BLaER1 treated with 17β-estradiol and CSF1 and Interleukin-3, amounts not matched to agents 10 nM and 100 nM (cell line): ENCODE measurements at regions not wholly inside any gene's neighbourhood (a gene's known extent, or its start where the extent isn't known, plus 50 kb on each side); places are given as distances from the start of the nearest gene placed in this dataset.

Source experiments
- H3K27ac ChIP-seq, 11 experiments: shearing (Covaris generic); formaldehyde crosslinking; 2 replicates each; pipeline ENCODE4 v1.8.1; 2022
- H3K27me3 ChIP-seq, 11 experiments: shearing (Covaris generic); formaldehyde crosslinking; 2 replicates each; pipeline ENCODE4 v1.8.1; 2022
- H3K36me3 ChIP-seq, 11 experiments: shearing (Covaris generic); formaldehyde crosslinking; 2 replicates each; pipeline ENCODE4 v1.8.1; 2022
- H3K4me1 ChIP-seq, 10 experiments: shearing (Covaris generic); formaldehyde crosslinking; 2 replicates each; pipeline ENCODE4 v1.8.1; 2022
- H3K4me2 ChIP-seq, 11 experiments: shearing (Covaris generic); formaldehyde crosslinking; 2 replicates each; pipeline ENCODE4 v1.8.1; 2022
- H3K4me3 ChIP-seq, 10 experiments: shearing (Covaris generic); formaldehyde crosslinking; 2 replicates each; pipeline ENCODE4 v1.8.1; 2022
- H3K9ac ChIP-seq, 11 experiments: shearing (Covaris generic); formaldehyde crosslinking; 2 replicates each; pipeline ENCODE4 v1.8.1; 2022
- H3K9me3 ChIP-seq, 11 experiments: shearing (Covaris generic); formaldehyde crosslinking; replicated peaks in 1 of 11; 2 replicates each; pipeline ENCODE4 v1.8.1; 2022
- H4K20me1 ChIP-seq, 11 experiments: shearing (Covaris generic); formaldehyde crosslinking; 2 replicates each; pipeline ENCODE4 v1.8.1; 2022
- Cebpa-rat ChIP-seq, 11 experiments: shearing (Covaris generic); IDR thresholded peaks; 2 replicates each; pipeline ENCODE4 v1.8.1; 2022

- Histone ChIP-seq H3K4me3 (no peak overlapping the region), H3K27me3 (no peaks in the 10 kb centered on the region), H3K4me1 (peaks cover 0 to 12% (median 7%) of the 10 kb centered on the region in 10 experiments; a peak in 10 of 20 replicates), H3K27ac (no peak overlapping the region), H3K9ac (no peak overlapping the region), H4K20me1 (no peaks in the 10 kb centered on the region), H3K9me3 (peaks cover 0 to 11% (median 0%) of the 10 kb centered on the region in 11 experiments; a peak in 2 of 22 replicates), H3K4me2 (no peak overlapping the region), H3K36me3 (peaks cover 0 to 57% (median 4%) of the 10 kb centered on the region in 11 experiments; a peak in 7 of 22 replicates)
- TF ChIP-seq Cebpa-rat (IDR thresholded peaks at IDR 0.05), result no peak
These were observed 286.7 kb downstream of the PRL start for GRCh38 chr6:22010102-22010501.

GRCh38 chr6:22015216-22015615 is 281.6 kb downstream of the PRL start:
- Histone ChIP-seq H3K9me3 (peaks cover 0 to 5% (median 0%) of the 10 kb centered on the region in 11 experiments; a peak in 1 of 22 replicates), H4K20me1 (no peaks in the 10 kb centered on the region), H3K4me1 (peaks cover 7 to 15% (median 11%) of the 10 kb centered on the region in 10 experiments; a peak in 19 of 20 replicates), H3K4me3 (no peak overlapping the region), H3K27ac (no peak overlapping the region), H3K9ac (no peak overlapping the region), H3K27me3 (no peaks in the 10 kb centered on the region), H3K36me3 (peaks cover 0 to 45% (median 6%) of the 10 kb centered on the region in 11 experiments; a peak in 10 of 22 replicates), H3K4me2 (no peak overlapping the region)
- no peak for TF ChIP-seq Cebpa-rat (IDR thresholded peaks at IDR 0.05)

GRCh38 chr6:22015944-22016343 is 280.9 kb downstream of the PRL start:
- H3K9me3 ChIP-seq, result peaks cover 0 to 5% (median 0%) of the 10 kb centered on the region in 11 experiments; a peak in 3 of 22 replicates
- no peaks in the 10 kb centered on the region for H3K27me3 ChIP-seq
- H3K4me3 ChIP-seq, result no peak overlapping the region
- H3K27ac ChIP-seq, result no peak overlapping the region
- TF ChIP-seq Cebpa-rat (IDR thresholded peaks at IDR 0.05), result no peak
- no peaks in the 10 kb centered on the region for H4K20me1 ChIP-seq
- H3K4me2 ChIP-seq, result no peak overlapping the region
- peaks cover 0 to 48% (median 6%) of the 10 kb centered on the region in 11 experiments; a peak in 11 of 22 replicates for H3K36me3 ChIP-seq
- peaks cover 15 to 22% (median 18%) of the 10 kb centered on the region in 10 experiments; a peak in 19 of 20 replicates for H3K4me1 ChIP-seq
- no peak overlapping the region for H3K9ac ChIP-seq

GRCh38 chr6:22017272-22017671 is 279.6 kb downstream of the PRL start:
- H3K4me3 ChIP-seq, result no peak overlapping the region
- H3K9ac ChIP-seq, result no peak overlapping the region
- H3K36me3 ChIP-seq, result peaks cover 0 to 52% (median 17%) of the 10 kb centered on the region in 11 experiments; a peak in 17 of 22 replicates
- H3K9me3 ChIP-seq, result peaks cover 6 to 17% (median 10%) of the 10 kb centered on the region in 11 experiments
- H3K4me1 ChIP-seq, result peaks cover 19 to 30% (median 24%) of the 10 kb centered on the region in 10 experiments; a peak in 19 of 20 replicates
- H3K27me3 ChIP-seq, result no peaks in the 10 kb centered on the region
- TF ChIP-seq Cebpa-rat (IDR thresholded peaks at IDR 0.05), result no peak
- H3K27ac ChIP-seq, result no peak overlapping the region
- H4K20me1 ChIP-seq, result no peaks in the 10 kb centered on the region
- H3K4me2 ChIP-seq, result no peak overlapping the region

- Histone ChIP-seq H3K9me3 (peaks cover 9 to 20% (median 14%) of the 10 kb centered on the region in 11 experiments), H3K4me2 (no peak overlapping the region), H4K20me1 (no peaks in the 10 kb centered on the region), H3K9ac (no peak overlapping the region), H3K27me3 (no peaks in the 10 kb centered on the region), H3K4me1 (peaks cover 19 to 35% (median 25%) of the 10 kb centered on the region in 10 experiments; a peak in 19 of 20 replicates), H3K36me3 (peaks cover 0 to 52% (median 22%) of the 10 kb centered on the region in 11 experiments; a peak in 17 of 22 replicates), H3K4me3 (no peak overlapping the region), H3K27ac (no peak overlapping the region)
- no peak for TF ChIP-seq Cebpa-rat (IDR thresholded peaks at IDR 0.05)
These were observed 279.1 kb downstream of the PRL start for GRCh38 chr6:22017766-22018165.

- Histone ChIP-seq H3K4me1 (peaks cover 36 to 54% (median 40%) of the 10 kb centered on the region in 10 experiments), H4K20me1 (no peaks in the 10 kb centered on the region), H3K4me2 (peak overlapping the region; percentile 36 to 75 (median 59); a peak in 20 of 22 replicates), H3K27ac (peak overlapping the region in 10 of 11 experiments; percentile 20 to 80 (median 69); a peak in 15 of 22 replicates), H3K36me3 (peaks cover 0 to 46% (median 24%) of the 10 kb centered on the region in 11 experiments; a peak in 17 of 22 replicates), H3K27me3 (no peaks in the 10 kb centered on the region), H3K9ac (peak overlapping the region in 5 of 11 experiments; percentile 37 to 62 (median 52); a peak in 7 of 22 replicates), H3K9me3 (peaks cover 9 to 16% (median 14%) of the 10 kb centered on the region in 11 experiments), H3K4me3 (no peak overlapping the region)
- TF ChIP-seq Cebpa-rat (IDR thresholded peaks at IDR 0.05), result no peak
These were observed 277.0 kb downstream of the PRL start for GRCh38 chr6:22019857-22020256.

DNA sequence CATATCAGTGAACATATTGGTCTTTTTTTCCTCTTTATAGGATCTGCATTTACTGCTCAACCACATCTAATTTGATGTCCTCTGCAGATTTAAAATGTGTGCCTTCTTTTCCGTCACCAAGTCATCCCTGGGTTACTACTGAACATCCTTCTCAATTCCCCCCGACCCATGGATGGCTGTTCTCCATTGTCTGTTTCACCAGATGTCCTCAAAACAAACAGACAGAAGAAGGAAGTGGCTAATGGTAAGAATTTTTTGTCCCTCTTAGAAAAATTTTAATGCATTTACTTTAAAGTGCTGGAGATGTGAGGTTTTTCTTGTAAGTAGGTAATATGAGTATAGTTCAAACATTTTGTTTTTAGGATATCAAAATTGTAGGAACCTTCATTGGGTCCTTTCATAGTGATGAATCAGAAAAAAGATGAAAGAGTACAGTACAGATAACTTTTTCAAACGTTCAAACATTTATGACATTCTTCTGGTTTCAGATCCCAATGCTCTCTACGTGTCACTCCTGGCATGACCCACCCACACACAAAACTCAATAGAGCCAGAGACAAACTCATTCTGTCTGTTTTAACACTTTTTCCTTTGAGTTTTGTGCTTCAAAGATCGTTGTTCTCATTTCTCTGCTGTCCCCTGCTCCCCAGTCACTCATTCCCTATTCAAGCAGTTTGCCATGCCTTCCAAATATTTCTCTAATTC is 276.4 kb downstream of the PRL start:
- Histone ChIP-seq H3K27me3 (no peaks in the 10 kb centered on the region), H3K9ac (peak overlapping the region in 7 of 11 experiments; percentile 37 to 62 (median 52); a peak in 13 of 22 replicates), H3K36me3 (peaks cover 0 to 42% (median 20%) of the 10 kb centered on the region in 11 experiments; a peak in 17 of 22 replicates), H3K4me1 (peaks cover 42 to 60% (median 45%) of the 10 kb centered on the region in 10 experiments), H3K9me3 (peaks cover 9 to 16% (median 14%) of the 10 kb centered on the region in 11 experiments), H3K27ac (peak overlapping the region in 10 of 11 experiments; percentile 20 to 80 (median 69); a peak in 19 of 22 replicates), H3K4me3 (no peak overlapping the region), H3K4me2 (peak overlapping the region; percentile 36 to 75 (median 59); a peak in 21 of 22 replicates), H4K20me1 (no peaks in the 10 kb centered on the region)
- TF ChIP-seq Cebpa-rat (IDR thresholded peaks at IDR 0.05), result no peak

DNA sequence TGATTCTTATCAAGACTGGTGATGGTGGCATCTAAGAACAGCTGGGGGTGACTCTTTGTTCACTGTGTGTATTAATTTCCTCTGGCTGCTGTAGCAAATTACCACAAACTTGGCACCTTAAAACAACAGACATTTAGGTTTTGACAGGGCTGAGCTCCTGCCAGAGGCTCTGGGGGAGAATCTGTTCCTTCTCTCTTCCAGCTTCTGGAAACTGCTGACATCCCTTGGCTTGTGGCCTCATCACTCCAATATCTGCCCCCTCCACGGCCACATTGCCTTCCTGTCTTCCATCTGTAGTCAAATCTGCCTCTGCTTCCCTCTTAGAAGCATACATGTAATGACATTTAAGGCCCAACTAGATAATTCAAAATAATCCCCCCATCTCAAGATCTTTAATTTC is 274.9 kb downstream of the PRL start:
- Histone ChIP-seq H3K4me3 (no peak overlapping the region), H3K9ac (no peak overlapping the region), H3K4me2 (no peak overlapping the region), H4K20me1 (no peaks in the 10 kb centered on the region), H3K27me3 (no peaks in the 10 kb centered on the region), H3K9me3 (peaks cover 9 to 16% (median 14%) of the 10 kb centered on the region in 11 experiments), H3K4me1 (peaks cover 57 to 74% (median 61%) of the 10 kb centered on the region in 10 experiments), H3K27ac (peak overlapping the region in 5 of 11 experiments; percentile 36 to 80 (median 71); a peak in 9 of 22 replicates), H3K36me3 (peaks cover 0 to 39% (median 20%) of the 10 kb centered on the region in 11 experiments; a peak in 17 of 22 replicates)
- no peak for TF ChIP-seq Cebpa-rat (IDR thresholded peaks at IDR 0.05)

DNA sequence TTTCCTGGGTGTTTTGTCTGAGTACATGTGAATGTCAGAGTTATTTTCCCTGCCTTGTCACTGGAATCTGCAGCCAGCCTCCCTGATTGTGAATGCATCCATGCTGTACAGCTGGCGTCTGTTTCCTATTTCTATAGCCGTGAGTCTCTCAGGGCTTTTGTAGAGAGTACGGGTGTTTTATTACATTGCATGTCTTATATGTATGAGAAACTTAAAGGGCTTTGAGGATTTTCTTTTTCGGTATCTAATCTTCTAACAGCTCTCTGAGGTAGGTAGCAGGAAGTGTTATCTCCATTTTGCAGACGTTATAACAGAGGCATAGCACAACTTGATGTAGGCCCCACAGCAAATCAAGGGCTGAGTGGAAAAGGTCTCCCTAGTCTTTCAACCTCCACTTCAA is 272.9 kb downstream of the PRL start:
- H3K4me1 ChIP-seq, result peaks cover 77 to 93% (median 80%) of the 10 kb centered on the region in 10 experiments
- H3K4me3 ChIP-seq, result no peak overlapping the region
- H3K9ac ChIP-seq, result peak overlapping the region in 5 of 11 experiments; percentile 0 to 13 (median 2); a peak in 2 of 22 replicates
- peaks cover 9 to 16% (median 14%) of the 10 kb centered on the region in 11 experiments for H3K9me3 ChIP-seq
- H3K4me2 ChIP-seq, result peak overlapping the region; percentile 7 to 99 (median 91); a peak in 19 of 22 replicates
- no peaks in the 10 kb centered on the region for H4K20me1 ChIP-seq
- peaks cover 0 to 36% (median 20%) of the 10 kb centered on the region in 11 experiments; a peak in 17 of 22 replicates for H3K36me3 ChIP-seq
- no peaks in the 10 kb centered on the region for H3K27me3 ChIP-seq
- H3K27ac ChIP-seq, result peak overlapping the region in 8 of 11 experiments; percentile 29 to 98 (median 94); a peak in 14 of 22 replicates
- no peak for TF ChIP-seq Cebpa-rat (IDR thresholded peaks at IDR 0.05)
